ENCODE measurements at regions not wholly inside any gene's neighbourhood (a gene's known extent, or its start where the extent isn't known, plus 50 kb on each side); places are given as distances from the start of the nearest gene placed in this dataset.
"Not testable (repeated sequence)": the region's sequence is repeated elsewhere in the genome, so short reads cannot be mapped to it uniquely, and the experiment has no call there.

DNA sequence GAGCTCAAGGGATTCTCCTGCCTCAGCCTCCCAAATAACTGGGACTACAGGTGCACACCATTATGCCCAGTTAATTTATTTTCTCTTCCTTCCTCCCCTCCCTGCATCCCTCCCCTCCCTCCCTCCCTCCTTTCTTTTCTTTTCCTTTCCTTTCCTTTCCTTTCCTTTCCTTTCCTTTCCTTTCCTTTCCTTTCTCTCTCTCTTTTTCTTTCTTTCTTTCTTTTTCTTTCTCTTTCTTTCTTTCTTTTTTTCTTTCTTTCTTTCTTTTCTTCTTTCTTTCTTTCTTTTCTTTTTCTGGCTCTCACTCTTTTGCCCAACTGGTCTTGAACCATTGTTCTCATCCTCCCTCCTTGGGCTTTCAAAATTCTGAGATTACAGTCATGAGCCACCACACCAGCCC, 873.0 kb upstream of the KLHL1 start:
- not testable (repeated sequence) for DNase-seq

DNA sequence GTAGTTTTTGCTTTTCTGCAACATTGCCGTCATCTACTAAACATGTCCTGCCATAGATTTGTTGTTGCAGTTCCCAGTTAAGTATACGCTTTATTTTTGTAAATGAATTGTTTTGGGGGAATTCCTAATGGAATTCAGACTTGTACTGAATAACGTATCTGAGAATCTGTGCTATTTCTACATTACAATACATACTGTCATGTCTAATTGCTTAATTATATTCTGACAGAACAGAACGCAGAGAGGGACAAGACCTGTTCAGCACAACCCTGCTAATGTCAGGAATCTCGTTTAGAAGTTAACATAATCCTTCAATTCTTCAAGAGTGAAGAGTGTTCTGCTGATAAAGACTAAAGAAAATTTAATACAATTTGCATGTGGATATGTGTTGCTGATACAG, 861.1 kb upstream of the KLHL1 start:
- no peak for DNase-seq

DNA sequence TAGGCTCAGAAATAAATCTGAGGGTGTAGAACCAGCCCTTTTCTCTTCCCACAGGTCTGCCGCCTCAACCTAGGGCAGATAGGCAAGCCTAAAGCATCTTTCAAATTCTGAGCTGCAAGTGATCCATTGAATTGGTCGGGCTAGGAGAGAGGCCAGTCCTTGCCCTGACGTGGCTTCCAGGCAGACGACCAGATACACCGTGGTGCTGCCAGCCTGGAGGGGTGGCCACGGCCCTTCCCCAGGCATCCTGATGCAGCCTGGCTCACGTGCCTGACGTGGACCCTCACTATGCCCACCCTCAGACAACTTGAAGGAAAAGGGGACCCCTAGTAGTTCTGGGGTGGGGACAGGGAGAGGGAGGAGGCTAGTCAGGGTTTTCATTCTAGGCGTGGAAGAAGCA, 859.3 kb upstream of the KLHL1 start:
- DNase-seq: no peak

DNA sequence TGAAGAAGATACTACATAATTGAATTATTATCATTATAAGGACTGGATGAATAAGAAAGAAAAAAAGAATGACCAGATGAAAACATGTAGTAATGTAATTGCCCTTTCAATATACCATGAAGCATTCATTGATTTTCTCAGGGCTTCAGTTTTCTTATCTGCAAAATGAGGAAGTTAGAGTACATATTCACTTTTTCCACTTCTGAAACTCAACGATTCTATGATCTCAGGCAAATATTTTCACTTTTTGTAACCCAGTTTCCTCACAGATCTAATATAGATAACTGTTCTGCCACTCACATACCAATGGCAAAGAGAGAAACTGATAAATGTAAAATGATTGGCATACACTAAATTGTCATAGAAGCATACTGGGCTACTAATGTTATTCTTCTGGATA, 856.6 kb upstream of the KLHL1 start:
- no peak for DNase-seq

DNA sequence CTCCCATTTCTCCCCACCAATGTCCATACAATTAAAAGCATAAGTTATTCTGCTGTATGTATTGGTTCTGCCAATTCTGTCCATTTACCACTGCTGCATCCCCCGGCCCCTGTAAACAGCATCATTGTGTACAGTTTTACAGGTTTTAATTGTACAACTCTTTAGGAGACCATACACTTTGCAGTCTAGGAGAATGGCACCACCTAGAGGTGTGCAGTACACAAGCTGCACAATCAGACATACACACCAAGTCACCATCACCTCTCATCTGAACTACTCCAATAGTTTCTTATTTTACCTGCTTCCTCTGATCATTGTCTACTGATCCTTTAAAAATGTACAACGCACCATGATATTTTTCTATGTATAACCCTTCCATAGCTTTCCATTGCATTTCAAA, 855.9 kb upstream of the KLHL1 start:
- no peak for DNase-seq

DNA sequence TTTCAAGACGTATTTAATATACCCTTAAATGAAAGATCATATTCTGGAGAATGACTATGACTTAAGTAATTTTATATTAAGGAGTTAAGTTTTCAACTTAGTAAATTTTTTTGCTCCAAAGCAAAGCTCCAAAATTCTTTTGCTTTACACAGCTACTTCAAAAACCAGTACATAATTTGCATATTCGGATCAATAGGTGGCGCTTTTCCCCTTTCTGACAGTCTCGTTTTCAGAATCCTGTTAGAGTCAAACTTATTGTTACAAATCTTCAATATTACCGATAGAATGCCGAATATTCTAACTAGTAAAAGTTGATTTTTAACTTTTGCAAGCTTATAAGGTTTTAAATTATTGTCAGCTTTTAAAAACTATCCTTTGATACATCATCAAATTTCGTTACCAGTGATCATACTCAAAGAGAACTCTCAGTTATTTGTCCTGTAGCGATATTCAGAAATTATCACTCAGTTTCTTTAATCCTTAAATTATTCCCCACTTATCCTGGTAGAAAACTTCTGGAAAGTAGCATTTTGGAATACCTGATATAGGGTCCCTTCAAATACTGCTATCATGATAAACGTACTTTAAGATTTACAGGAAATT, 852.7 kb upstream of the KLHL1 start:
- DNase-seq: no peak

DNA sequence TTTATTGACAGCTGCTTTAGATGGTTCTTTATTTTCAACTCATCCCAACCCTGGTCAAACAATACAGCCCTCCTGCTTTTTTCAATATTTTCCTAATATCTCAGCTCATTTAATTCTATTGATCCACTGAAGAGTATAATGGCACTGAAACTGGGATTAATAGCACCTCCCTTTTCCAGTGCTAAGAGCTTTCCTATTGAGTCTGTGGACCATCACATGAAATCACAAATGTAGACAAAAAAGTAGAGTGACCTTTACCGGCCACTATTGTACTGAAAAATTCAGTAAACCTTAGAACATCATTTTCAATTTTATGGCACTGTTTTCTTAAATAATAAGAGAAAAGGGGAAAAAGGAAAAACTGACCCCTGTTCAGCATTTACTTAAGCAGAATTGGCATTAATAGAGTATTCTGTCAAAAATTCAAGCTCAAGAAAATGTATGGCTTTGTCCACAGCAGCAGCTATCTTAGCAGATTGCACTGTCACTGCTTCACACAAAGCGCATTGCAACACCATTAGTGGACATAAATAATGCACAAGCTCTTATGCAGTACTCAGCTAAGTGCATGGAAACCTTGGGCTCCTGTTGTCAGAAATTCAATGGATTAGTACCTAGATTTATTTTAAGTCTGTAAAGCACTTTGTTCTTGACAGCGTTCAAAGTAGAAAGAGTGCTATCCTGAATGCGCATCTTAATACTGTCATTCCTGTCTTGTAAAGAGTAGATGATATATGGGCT, 851.0 kb upstream of the KLHL1 start:
- no peak for DNase-seq

DNA sequence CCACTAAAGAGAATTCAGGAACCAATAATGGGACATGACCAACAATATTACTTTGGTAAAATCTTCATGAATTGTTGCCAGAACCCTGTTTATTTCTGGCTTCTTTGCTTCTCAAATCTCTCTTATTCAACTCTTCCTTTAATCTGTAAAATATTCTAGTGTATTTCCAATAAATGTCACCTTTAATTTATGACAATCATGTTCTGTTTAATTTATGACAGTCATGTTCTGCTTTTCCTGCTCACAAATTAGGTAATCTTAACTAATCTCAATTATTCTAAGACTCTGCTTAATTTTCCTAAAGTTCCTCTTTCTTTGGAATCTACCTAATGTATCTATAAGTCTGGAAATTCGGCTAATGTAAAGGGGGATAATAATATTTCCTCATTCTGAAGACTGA, 847.6 kb upstream of the KLHL1 start:
- no peak for DNase-seq

DNA sequence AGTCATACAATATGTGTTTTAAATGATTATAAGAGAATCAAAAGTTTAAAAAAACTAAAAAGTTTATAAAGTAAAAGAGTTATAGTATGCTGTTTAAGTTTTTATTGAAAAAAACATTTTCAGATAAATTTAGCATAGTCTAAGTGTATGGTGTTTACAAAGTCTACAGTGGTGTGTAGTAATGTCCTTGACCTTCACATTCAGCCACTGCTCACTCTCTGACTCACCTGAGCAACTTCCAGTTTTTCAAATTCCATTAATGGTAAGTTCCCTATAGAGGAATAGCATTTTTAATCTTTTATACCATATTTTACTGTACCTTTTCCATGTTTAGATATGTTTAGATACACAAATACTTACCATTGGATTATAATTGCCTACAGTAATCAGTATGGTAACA, 842.4 kb upstream of the KLHL1 start:
- no peak for DNase-seq

DNA sequence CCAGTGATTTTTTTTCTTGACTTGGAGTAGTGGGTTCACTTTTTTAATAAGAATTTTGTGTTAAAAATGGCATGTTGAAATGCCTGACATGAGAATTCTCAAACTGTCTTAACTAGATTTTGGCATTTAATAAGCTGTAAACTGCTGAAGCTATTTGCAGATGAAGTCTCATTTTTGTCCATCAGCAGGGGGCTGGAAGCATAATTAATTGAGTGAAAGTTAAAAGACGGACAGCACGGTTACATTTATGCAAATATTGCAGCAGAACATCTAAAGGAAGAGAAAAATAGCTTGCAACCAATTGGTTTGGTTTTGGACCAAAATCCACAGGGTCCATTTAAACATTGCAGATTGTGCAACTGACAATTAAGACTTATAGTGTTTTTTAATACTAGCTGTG, 837.3 kb upstream of the KLHL1 start:
- no peak for DNase-seq

DNA sequence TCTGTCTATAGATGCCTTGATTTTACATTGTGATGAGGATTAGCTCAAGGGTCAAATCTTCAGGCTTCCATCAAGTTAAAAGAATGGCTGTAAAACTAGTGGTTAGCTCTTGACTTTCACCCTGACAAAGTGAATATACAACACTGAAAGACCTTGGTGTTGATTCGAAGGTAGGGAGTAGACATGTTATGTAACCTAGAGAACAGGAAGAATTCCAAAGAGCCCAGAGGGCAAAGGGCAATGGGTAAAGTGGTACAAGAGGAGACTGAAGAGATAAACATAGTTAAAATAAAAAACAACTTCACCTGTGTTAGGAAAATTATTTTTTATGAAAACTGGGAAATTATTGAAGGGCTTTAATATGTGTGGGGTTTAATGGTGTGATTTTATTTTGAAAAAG, 833.2 kb upstream of the KLHL1 start:
- DNase-seq: no peak

DNA sequence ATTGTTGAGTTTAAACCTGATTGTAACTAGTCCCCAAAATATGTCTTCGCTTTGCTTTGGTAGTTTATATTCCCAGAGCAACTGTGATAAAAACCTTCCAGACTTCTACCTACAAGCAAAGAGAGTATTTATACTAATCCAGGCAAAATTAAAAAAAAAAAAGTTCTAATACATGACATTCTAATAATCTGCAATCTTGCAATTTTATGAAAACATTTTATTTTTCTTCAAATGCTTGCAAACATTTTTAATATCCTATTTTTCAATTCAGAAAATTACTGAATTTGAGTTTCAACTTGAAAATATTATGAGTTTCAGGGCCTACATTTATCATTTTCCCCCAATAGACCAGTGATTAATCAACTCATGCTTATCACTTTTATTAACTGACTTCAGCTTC, 830.2 kb upstream of the KLHL1 start:
- no peak for DNase-seq

DNA sequence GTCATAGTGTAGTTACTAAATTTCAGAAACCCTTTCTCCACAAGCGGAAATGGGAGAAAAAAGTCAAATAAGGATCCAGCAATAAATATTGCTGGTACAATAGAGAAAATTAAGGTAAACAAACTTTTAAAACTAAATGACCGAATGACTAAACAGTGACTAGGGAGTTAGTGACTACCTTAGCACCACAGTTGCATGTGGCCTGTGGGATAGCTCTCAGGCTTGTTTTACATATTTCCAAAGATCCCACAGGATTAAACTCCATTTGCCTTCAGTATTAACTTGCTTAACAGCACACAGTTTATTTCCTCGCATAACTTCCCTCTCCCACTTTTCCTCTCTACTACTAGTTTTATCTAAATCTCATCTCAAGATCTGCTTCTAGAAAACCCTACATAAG, 824.3 kb upstream of the KLHL1 start:
- no peak for DNase-seq

DNA sequence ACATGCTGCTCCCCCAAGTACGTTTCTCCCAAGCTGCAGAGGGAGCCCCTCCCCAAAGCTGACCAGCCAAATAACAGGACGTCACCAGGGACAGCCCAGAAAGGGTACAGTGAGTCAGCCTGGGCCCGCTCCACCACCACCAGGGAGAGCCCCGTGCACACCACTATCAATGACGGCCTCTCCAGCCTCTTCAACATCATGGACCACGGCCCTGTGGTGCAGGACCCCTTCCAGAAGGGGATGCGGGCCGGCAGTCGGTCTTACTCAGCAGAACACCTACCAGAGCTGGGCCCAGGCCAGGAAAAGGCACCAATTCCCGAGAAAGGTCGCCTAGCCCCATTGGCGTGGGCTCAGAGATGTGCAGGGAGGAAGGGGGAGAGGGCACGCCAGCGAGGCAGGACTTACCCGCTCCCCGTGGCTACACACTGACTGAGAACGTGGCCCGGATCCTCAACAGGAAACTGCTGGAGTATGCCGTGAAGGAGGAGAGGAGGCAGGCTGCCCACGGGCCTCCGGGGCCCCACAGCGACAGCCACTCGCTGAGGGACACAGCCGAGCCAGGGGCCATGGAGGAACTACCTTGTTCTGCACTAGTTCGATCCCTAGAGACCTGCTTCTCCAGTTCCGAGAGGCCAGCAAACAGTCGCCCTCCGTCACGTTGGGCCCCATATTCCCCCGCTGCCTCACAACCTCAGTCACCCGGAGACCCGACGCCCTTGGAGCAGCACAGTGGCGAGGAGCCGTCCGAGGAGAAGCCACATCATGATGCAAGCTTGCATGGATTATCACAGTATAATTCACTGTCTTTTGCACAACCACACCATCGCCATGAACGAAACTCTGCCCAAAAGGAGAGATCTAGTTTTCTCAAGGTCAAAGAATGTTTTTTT, 815.9 kb upstream of the KLHL1 start:
- no peak for DNase-seq

DNA sequence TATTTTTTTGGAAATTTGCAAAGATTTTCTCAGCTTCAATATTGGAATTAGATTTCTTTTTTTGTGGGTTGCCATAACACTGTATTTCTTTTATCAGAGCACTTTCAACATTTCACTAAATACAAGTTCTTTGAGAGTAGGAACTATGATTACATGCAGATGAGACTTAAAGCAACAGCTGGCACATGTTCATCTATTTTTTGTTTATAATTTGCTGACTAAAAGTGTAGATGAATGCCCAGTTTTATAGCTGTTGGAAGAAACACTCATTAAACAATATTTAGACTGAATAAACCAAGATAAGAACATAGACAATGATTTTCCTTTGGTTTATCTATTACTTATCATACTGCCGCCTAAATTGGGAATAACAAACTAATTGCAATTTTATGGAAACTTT, 803.0 kb upstream of the KLHL1 start:
- no peak for DNase-seq

DNA sequence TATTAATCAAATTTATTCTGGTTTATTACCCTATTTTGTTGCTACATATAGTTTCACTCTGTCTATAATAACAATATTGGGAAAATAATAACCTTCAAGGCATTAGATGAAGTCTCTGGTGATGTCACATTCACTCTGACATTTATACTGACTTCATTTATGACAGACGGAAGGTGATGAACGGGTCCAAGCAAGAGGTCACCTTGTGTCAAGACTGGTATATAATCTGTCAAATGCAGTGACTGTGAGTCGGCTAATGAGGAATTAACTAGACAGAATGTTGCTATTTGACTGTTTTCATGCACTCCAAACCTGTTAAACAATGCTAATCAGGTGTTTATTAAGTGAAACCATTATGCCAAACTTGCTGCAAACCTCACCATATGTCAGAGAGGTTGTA, 800.5 kb upstream of the KLHL1 start:
- DNase-seq: no peak

DNA sequence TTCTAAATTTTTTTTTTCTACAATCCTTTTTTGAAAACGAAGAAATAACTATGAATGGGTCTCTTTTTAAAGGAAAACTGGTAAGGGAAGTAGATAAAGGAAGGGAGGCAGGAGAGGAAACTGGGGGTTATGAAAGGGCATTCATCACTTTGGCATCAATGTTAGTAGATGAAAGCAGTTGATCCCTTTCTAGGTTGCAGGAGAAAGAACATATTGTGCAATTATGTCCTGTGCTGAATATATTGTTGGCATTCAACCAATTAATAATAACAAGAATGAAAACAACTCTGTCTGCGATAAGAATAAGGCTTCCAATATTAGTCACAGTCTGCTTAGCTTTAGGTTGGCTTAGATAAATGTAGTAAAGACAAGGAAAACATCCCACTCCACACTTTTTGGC, 796.8 kb upstream of the KLHL1 start:
- no peak for DNase-seq

DNA sequence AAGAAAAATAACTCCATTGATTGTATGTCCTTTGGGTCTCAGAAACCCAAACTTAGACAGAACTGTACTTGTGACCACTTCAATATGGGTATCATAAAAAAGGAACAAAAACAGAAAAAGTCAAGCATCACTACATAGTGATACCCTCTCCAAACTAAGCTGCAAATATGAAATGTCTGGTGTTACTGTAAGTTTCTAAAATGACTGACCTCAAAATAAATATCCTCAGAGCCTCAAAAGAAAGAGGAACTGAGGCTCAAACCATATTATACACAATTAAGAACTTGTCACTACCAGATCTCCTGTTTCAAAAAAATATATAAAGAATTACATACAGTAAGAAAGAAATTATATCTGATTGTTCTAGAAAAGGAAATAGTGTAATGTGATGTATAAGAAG, 787.9 kb upstream of the KLHL1 start:
- DNase-seq: no peak

DNA sequence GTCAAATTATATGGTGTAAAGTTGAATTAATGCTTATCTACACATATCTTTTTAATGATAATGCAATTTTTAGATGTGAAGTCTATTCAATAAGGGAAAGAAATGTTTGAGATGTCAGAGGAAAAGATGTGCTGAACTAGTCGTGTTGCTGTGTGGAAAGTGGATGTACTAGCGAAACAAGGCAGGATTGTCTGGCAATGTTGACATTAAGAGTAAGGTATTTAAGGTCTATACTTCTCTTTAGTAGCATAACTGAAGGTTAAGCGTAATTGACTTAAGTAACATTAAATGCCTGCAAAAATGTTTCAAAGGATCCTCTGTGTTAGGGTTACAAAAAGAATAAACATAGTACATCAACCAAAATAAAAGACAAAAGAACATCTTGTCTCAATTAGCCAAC, 787.3 kb upstream of the KLHL1 start:
- DNase-seq: no peak

DNA sequence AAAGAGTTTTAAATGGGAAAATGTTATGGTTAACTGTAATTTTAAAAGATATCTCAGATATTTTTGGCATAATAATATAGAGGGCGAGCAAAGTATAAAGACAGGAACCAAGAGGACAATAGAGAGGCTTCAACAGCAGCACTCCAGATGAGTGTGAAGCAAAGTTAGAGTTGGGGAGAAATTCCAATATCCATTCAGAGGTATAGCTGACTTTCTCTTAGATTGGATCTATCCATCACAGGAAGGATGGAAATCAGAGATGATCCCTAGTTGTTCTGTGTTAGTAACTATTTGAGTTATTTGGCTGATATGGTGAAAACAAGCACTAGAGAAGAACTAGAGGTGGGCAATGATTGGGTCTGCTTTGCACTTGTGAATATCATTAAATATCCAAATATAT, 786.0 kb upstream of the KLHL1 start:
- no peak for DNase-seq

DNA sequence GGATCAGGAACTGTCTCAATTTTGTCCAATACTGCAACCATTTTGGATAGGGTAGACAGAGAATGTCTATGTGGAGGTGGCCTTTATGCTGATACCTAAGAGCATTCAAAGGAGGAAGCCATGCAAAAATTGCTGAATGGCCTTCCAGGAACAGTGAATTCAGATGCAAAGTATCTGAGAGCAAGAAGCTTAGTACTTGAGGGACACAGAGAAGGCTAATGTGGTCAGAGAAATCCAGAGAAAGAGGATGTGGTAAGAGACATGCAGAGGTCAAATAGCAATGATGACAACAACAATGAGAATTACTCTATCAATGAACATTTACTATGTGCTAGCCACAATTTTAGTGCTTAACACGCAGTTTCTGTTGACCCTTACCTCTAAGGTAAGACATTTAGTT, 785.6 kb upstream of the KLHL1 start:
- DNase-seq: no peak

DNA sequence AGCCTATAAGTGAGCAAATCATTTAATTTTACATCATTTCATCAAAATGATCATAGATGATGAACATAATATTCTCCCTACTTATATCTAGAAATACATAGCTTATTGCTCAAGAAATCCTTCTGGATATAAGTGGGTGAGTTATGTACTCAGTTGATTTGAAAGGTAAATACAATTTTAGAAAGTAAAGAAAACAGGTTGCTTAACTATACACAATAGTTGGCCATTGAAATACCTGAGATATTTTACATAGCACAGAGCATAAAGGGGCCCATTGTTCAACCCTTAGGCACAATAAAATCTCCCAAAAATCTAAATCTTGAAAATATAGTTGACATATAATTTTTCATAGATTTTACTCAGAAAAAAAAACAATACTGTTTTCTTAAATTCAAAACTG, 782.0 kb upstream of the KLHL1 start:
- no peak for DNase-seq

DNA sequence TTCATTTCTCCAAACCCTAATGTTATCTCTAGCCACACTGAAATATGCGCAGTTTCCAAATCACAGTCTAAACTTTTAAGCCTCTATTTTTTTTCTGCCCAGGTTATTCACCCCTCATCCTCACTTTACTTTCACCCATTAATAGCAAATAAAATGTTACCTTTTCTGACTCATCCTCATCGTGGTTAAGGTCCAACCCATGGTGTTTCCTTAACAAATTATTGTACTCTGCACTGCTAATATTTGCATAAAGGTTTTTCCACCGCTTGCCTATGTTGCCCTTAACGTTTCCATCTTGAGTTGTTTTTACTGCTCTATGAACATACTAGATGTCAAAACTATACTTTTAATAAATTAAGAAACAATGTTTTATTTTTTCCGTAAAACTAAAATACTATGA, 780.9 kb upstream of the KLHL1 start:
- DNase-seq: no peak

DNA sequence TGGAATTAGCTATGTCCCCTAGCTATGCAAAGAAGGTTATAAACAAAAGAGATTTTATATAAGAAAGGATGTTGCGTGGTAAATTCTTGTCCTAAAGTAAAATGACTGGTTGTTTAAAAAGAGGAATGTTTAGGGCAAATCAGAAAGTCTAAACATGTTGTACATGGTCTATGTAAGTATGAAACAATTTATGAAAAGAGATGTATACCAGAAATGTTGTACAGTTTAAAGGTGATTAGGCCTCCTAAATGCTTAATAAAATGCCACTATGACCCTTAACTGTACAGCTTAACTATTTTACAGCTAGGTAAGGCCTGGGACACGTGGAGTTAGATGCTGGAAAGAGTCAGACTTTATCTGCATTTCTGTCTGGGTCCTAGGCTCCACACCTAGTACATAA, 775.9 kb upstream of the KLHL1 start:
- no peak for DNase-seq

Measured in activated CD4-positive, alpha-beta T cell treated with anti-CD3 and anti-CD28 coated beads for 4 hours (primary cell).